HAP-1 (cell line): ENCODE measurements at regions not wholly inside any gene's neighbourhood (a gene's known extent, or its start where the extent isn't known, plus 50 kb on each side); places are given as distances from the start of the nearest gene placed in this dataset.

Experiments used
- DNase-seq, 2 experiments: peaks; one replicate each; pipeline ENCODE4 v3.0.0-alpha.2; 2016 to 2020; ENCODE audit warnings: low spot score in 2 of 2
- H3K27me3 ChIP-seq: fragments of 250-450 bp; sonication (Bioruptor Pico); 2 replicates; pipeline ENCODE4 v1.5.1; 2020; ENCODE audit warnings: low read depth, mild to moderate bottlenecking, moderate library complexity
- H3K36me3 ChIP-seq: fragments of 250-450 bp; sonication (Bioruptor Pico); replicated peaks from 2 replicates; pipeline ENCODE4 v1.5.1; 2020; ENCODE audit warnings: mild to moderate bottlenecking
- H3K4me1 ChIP-seq: fragments of 250-450 bp; sonication (Bioruptor Pico); 2 replicates; pipeline ENCODE4 v1.5.1; 2020; ENCODE audit warnings: mild to moderate bottlenecking
- H3K4me3 ChIP-seq: fragments of 250-450 bp; sonication (Bioruptor Pico); 2 replicates; pipeline ENCODE4 v1.5.1; 2020; ENCODE audit warnings: mild to moderate bottlenecking, moderate library complexity
- H3K9me3 ChIP-seq: fragments of 250-450 bp; sonication (Bioruptor Pico); 2 replicates; pipeline ENCODE4 v1.5.1; 2020; ENCODE audit warnings: mild to moderate bottlenecking, moderate library complexity
- in situ Hi-C: fragments of 300-500 bp; cut with MboI; formaldehyde crosslinking; loops from 3 replicates; pipeline ENCODE4 v1.14.3; 2020; ENCODE audit warnings: low sequenced_read_pairs, inconsistent platforms, mixed read lengths

GRCh38 chr2:173822889-173823542 is 142.2 kb downstream of the SP3 start:
- Histone ChIP-seq H3K4me1 (no peaks in the 10 kb centered on the region), H3K9me3 (no peaks in the 10 kb centered on the region), H3K4me3 (no peak overlapping the region), H3K27me3 (no peaks in the 10 kb centered on the region), H3K36me3 (no peaks in the 10 kb centered on the region)
- DNase-seq, result no peak
- in situ Hi-C loops, result no loop called here

- no peak overlapping the region for H3K4me3 ChIP-seq
- no peak for DNase-seq
- H3K27me3 ChIP-seq, result no peaks in the 10 kb centered on the region
- H3K4me1 ChIP-seq, result no peaks in the 10 kb centered on the region
- H3K9me3 ChIP-seq, result no peaks in the 10 kb centered on the region
- in situ Hi-C loops, result no loop called here
- H3K36me3 ChIP-seq, result no peaks in the 10 kb centered on the region
These were observed 141.6 kb downstream of the SP3 start for GRCh38 chr2:173823543-173823939.

GRCh38 chr2:173828189-173829142 is 136.7 kb downstream of the SP3 start:
- Histone ChIP-seq H3K4me3 (no peak overlapping the region), H3K9me3 (no peaks in the 10 kb centered on the region), H3K27me3 (no peaks in the 10 kb centered on the region), H3K4me1 (no peaks in the 10 kb centered on the region), H3K36me3 (no peaks in the 10 kb centered on the region)
- in situ Hi-C loops, result no loop called here
- no peak for DNase-seq

GRCh38 chr2:173829727-173830126 is 135.4 kb downstream of the SP3 start:
- no peak for DNase-seq
- H3K4me1 ChIP-seq, result no peaks in the 10 kb centered on the region
- no peak overlapping the region for H3K4me3 ChIP-seq
- in situ Hi-C loops, result no loop called here
- no peaks in the 10 kb centered on the region for H3K27me3 ChIP-seq
- no peaks in the 10 kb centered on the region; the same call in 1 of the 2 replicates for H3K9me3 ChIP-seq
- H3K36me3 ChIP-seq, result no peaks in the 10 kb centered on the region

GRCh38 chr2:173830170-173830569 is 135.0 kb downstream of the SP3 start:
- no peaks in the 10 kb centered on the region for H3K27me3 ChIP-seq
- H3K36me3 ChIP-seq, result no peaks in the 10 kb centered on the region
- DNase-seq, result no peak
- no peaks in the 10 kb centered on the region; the same call in 1 of the 2 replicates for H3K9me3 ChIP-seq
- no peak overlapping the region for H3K4me3 ChIP-seq
- in situ Hi-C loops, result no loop called here
- no peaks in the 10 kb centered on the region for H3K4me1 ChIP-seq

- in situ Hi-C loops, result no loop called here
- no peaks in the 10 kb centered on the region for H3K27me3 ChIP-seq
- H3K9me3 ChIP-seq, result no peaks in the 10 kb centered on the region; the same call in 1 of the 2 replicates
- H3K4me1 ChIP-seq, result no peaks in the 10 kb centered on the region
- H3K36me3 ChIP-seq, result no peaks in the 10 kb centered on the region
- no peak for DNase-seq
- H3K4me3 ChIP-seq, result no peak overlapping the region
These were observed 133.6 kb downstream of the SP3 start for GRCh38 chr2:173831312-173832229.

- Histone ChIP-seq H3K4me3 (no peak overlapping the region), H3K9me3 (no peaks in the 10 kb centered on the region; the same call in 1 of the 2 replicates), H3K27me3 (no peaks in the 10 kb centered on the region), H3K36me3 (no peaks in the 10 kb centered on the region), H3K4me1 (no peaks in the 10 kb centered on the region)
- in situ Hi-C loops, result no loop called here
- no peak for DNase-seq
These were observed 131.0 kb downstream of the SP3 start for GRCh38 chr2:173834141-173834540.

GRCh38 chr2:173835726-173836125 is 129.4 kb downstream of the SP3 start:
- Histone ChIP-seq H3K27me3 (no peaks in the 10 kb centered on the region), H3K4me3 (no peak overlapping the region), H3K36me3 (no peaks in the 10 kb centered on the region), H3K4me1 (no peaks in the 10 kb centered on the region), H3K9me3 (no peaks in the 10 kb centered on the region; the same call in 1 of the 2 replicates)
- DNase-seq, result no peak
- in situ Hi-C loops, result no loop called here

GRCh38 chr2:173841110-173841509 is 124.1 kb downstream of the SP3 start:
- H3K36me3 ChIP-seq, result no peaks in the 10 kb centered on the region
- no peak for DNase-seq
- no peaks in the 10 kb centered on the region for H3K4me1 ChIP-seq
- no peak overlapping the region for H3K4me3 ChIP-seq
- no peaks in the 10 kb centered on the region for H3K9me3 ChIP-seq
- in situ Hi-C loops, result no loop called here
- no peaks in the 10 kb centered on the region for H3K27me3 ChIP-seq

GRCh38 chr2:173843526-173843925 is 121.6 kb downstream of the SP3 start:
- Histone ChIP-seq H3K27me3 (no peaks in the 10 kb centered on the region), H3K36me3 (no peaks in the 10 kb centered on the region), H3K4me1 (no peaks in the 10 kb centered on the region), H3K4me3 (no peak overlapping the region), H3K9me3 (no peaks in the 10 kb centered on the region)
- in situ Hi-C loops, result no loop called here
- no peak for DNase-seq

- in situ Hi-C loops, result no loop called here
- no peak overlapping the region for H3K4me3 ChIP-seq
- H3K36me3 ChIP-seq, result no peaks in the 10 kb centered on the region
- no peaks in the 10 kb centered on the region for H3K4me1 ChIP-seq
- no peaks in the 10 kb centered on the region for H3K27me3 ChIP-seq
- H3K9me3 ChIP-seq, result no peaks in the 10 kb centered on the region
- no peak for DNase-seq
These were observed 114.0 kb downstream of the SP3 start for GRCh38 chr2:173851141-173851641.

- no peak for DNase-seq
- Histone ChIP-seq H3K9me3 (no peaks in the 10 kb centered on the region), H3K4me1 (no peaks in the 10 kb centered on the region), H3K27me3 (no peaks in the 10 kb centered on the region), H3K4me3 (no peak overlapping the region), H3K36me3 (no peaks in the 10 kb centered on the region)
- in situ Hi-C loops, result no loop called here
These were observed 111.0 kb downstream of the SP3 start for GRCh38 chr2:173854141-173854540.

GRCh38 chr2:173854840-173855239 is 110.3 kb downstream of the SP3 start:
- in situ Hi-C loops, result no loop called here
- H3K36me3 ChIP-seq, result no peaks in the 10 kb centered on the region
- DNase-seq, result no peak
- H3K4me1 ChIP-seq, result no peaks in the 10 kb centered on the region
- H3K9me3 ChIP-seq, result no peaks in the 10 kb centered on the region
- no peak overlapping the region for H3K4me3 ChIP-seq
- H3K27me3 ChIP-seq, result no peaks in the 10 kb centered on the region
